ENCODE measurements at regions not wholly inside any gene's neighbourhood (a gene's known extent, or its start where the extent isn't known, plus 50 kb on each side); places are given as distances from the start of the nearest gene placed in this dataset.

GRCh38 chr22:35204807-35205775 lies 52.2 kb upstream of the HMGXB4 start:
- no peaks in the 10 kb centered on the region for H3K27me3 ChIP-seq (ENCODE audit: control insufficient read depth, insufficient read depth, low read length)
- H3K27ac ChIP-seq (ENCODE audit: low read depth in 2 of 2, low read length in 2 of 2) = no peak overlapping the region
- H3K9me3 ChIP-seq (ENCODE audit: control insufficient read depth in 2 of 3, insufficient read depth in 1 of 3, low read length in 3 of 3) = no peaks in the 10 kb centered on the region
- TF ChIP-seq CTCF (IDR thresholded peaks at IDR 0.05; ENCODE audit: borderline replicate concordance, extremely low read depth, insufficient read depth) = no peak
- intact Hi-C loops (cut with DNase I) = no loop called here
- no peaks in the 10 kb centered on the region for H3K4me1 ChIP-seq (ENCODE audit: control insufficient read depth in 2 of 3, insufficient read depth in 2 of 3, low read depth in 1 of 3, low read length in 3 of 3)
- FAIRE-seq (no peak), DNase-seq (peak in 3 of 5 donors; percentile 52 to 74 (median 74))
- no peak overlapping the region for H3K4me3 ChIP-seq (ENCODE audit: low read length in 3 of 3)
- no peaks in the 10 kb centered on the region for H3K36me3 ChIP-seq (ENCODE audit: control insufficient read depth in 2 of 3, insufficient read depth in 3 of 3, low read length in 3 of 3)
- H3K9ac ChIP-seq (ENCODE audit: low read length in 3 of 3) = no peak overlapping the region

GRCh38 chr22:35205961-35206360 lies 51.3 kb upstream of the HMGXB4 start:
- DNase-seq = peak in 1 of 5 donors; percentile 38
- FAIRE-seq = no peak
- no peaks in the 10 kb centered on the region for H3K27me3 ChIP-seq (ENCODE audit: control insufficient read depth, insufficient read depth, low read length)
- no peaks in the 10 kb centered on the region for H3K36me3 ChIP-seq (ENCODE audit: control insufficient read depth in 2 of 3, insufficient read depth in 3 of 3, low read length in 3 of 3)
- intact Hi-C loops (cut with DNase I) = no loop called here
- no peak overlapping the region for H3K4me3 ChIP-seq (ENCODE audit: low read length in 3 of 3)
- no peaks in the 10 kb centered on the region for H3K9me3 ChIP-seq (ENCODE audit: control insufficient read depth in 2 of 3, insufficient read depth in 1 of 3, low read length in 3 of 3)
- H3K4me1 ChIP-seq (ENCODE audit: control insufficient read depth in 2 of 3, insufficient read depth in 2 of 3, low read depth in 1 of 3, low read length in 3 of 3) = no peaks in the 10 kb centered on the region
- no peak for TF ChIP-seq CTCF (IDR thresholded peaks at IDR 0.05; ENCODE audit: borderline replicate concordance, extremely low read depth, insufficient read depth)
- H3K27ac ChIP-seq (ENCODE audit: low read depth in 2 of 2, low read length in 2 of 2) = no peak overlapping the region
- H3K9ac ChIP-seq (ENCODE audit: low read length in 3 of 3) = no peak overlapping the region

- no peak overlapping the region for H3K4me3 ChIP-seq (ENCODE audit: low read length in 3 of 3)
- no peaks in the 10 kb centered on the region for H3K4me1 ChIP-seq (ENCODE audit: control insufficient read depth in 2 of 3, insufficient read depth in 2 of 3, low read depth in 1 of 3, low read length in 3 of 3)
- no peaks in the 10 kb centered on the region for H3K9me3 ChIP-seq (ENCODE audit: control insufficient read depth in 2 of 3, insufficient read depth in 1 of 3, low read length in 3 of 3)
- TF ChIP-seq CTCF (IDR thresholded peaks at IDR 0.05; ENCODE audit: borderline replicate concordance, extremely low read depth, insufficient read depth) = no peak
- no peak overlapping the region for H3K27ac ChIP-seq (ENCODE audit: low read depth in 2 of 2, low read length in 2 of 2)
- no peaks in the 10 kb centered on the region for H3K36me3 ChIP-seq (ENCODE audit: control insufficient read depth in 2 of 3, insufficient read depth in 3 of 3, low read length in 3 of 3)
- FAIRE-seq (no peak), DNase-seq (no peak)
- intact Hi-C loops (cut with DNase I) = no loop called here
- H3K9ac ChIP-seq (ENCODE audit: low read length in 3 of 3) = no peak overlapping the region
- H3K27me3 ChIP-seq (ENCODE audit: control insufficient read depth, insufficient read depth, low read length) = no peaks in the 10 kb centered on the region
Observed at GRCh38 chr22:35206889-35207288, 50.4 kb upstream of the HMGXB4 start.

All from kidney (tissue), 13 donors.